Sigmoid colon (tissue), 4 donors: ENCODE measurements at regions not wholly inside any gene's neighbourhood (a gene's known extent, or its start where the extent isn't known, plus 50 kb on each side); places are given as distances from the start of the nearest gene placed in this dataset.

Experiments used
- POLR2A ChIP-seq, 2 donors: fragments of 450-650 bp; IDR thresholded peaks; one replicate each; pipeline ENCODE4 v1.6.1; 2016; ENCODE audit warnings: antibody characterized with exemption in 2 of 2, mild to moderate bottlenecking in 2 of 2, moderate library complexity in 2 of 2
- POLR2AphosphoS5 ChIP-seq, 4 donors: sonication (generic); formaldehyde crosslinking; IDR thresholded peaks; one replicate each; pipeline ENCODE4 v1.6.1; 2017; ENCODE audit warnings: antibody characterized with exemption in 4 of 4
- TF ChIP-seq, protein P1 (sequence below), 4 experiments: fragments of 450-650 bp in 3 of 4; fragments of 200-600 bp in 1 of 4; IDR thresholded peaks; one replicate each; pipeline ENCODE4 v1.5.1; 2016 to 2019; ENCODE audit warnings: antibody characterized with exemption in 4 of 4, mild to moderate bottlenecking in 3 of 4, moderate library complexity in 2 of 4

DNA sequence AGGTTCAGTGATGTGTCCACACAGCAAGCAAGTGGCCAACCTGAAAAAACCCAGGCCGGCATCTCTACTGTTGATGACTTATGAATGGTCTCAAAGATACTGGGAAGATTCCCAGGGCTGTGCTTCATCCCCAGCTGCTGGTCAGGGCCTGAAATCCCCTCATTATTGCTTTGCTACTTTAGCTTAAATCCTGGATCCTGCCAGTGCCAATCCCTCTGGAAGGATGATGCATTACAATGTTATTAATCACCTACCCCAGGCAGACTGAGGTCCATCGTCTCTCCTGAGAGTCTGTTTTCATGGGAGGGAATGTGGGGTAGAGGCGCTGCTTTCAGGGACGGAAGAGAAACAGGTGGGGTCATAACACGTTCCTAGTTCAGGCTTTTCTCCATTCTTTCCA is 371.6 kb downstream of the RPS24 start:
- TF ChIP-seq, protein P1, sequence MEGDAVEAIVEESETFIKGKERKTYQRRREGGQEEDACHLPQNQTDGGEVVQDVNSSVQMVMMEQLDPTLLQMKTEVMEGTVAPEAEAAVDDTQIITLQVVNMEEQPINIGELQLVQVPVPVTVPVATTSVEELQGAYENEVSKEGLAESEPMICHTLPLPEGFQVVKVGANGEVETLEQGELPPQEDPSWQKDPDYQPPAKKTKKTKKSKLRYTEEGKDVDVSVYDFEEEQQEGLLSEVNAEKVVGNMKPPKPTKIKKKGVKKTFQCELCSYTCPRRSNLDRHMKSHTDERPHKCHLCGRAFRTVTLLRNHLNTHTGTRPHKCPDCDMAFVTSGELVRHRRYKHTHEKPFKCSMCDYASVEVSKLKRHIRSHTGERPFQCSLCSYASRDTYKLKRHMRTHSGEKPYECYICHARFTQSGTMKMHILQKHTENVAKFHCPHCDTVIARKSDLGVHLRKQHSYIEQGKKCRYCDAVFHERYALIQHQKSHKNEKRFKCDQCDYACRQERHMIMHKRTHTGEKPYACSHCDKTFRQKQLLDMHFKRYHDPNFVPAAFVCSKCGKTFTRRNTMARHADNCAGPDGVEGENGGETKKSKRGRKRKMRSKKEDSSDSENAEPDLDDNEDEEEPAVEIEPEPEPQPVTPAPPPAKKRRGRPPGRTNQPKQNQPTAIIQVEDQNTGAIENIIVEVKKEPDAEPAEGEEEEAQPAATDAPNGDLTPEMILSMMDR (IDR thresholded peaks at IDR 0.05) = no peak
- TF ChIP-seq POLR2AphosphoS5 (IDR thresholded peaks at IDR 0.05) (no peak), POLR2A (IDR thresholded peaks at IDR 0.05) (no peak)
